ENCODE measurements at regions not wholly inside any gene's neighbourhood (a gene's known extent, or its start where the extent isn't known, plus 50 kb on each side); places are given as distances from the start of the nearest gene placed in this dataset.

DNA sequence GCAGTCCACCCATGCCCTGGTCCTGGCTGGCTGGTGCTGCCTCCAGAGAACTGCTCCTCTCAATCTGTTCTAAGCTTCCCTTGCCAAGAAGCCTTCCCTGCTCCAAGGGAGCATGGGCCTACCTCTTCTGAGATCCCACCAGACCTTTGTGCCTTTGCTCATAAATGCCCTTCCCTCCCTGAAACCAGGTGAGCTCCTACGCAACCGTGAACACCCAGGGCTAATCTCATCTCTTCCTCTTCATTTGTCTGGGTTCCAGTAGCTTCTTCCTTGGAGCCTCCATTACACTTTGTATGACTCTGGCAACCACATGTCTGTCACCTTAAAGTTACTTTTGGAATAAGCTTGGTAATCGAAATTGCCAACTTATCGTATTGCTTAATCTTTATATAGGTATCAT lies 270.6 kb downstream of the PBX3 start:
- DNase-seq (ENCODE audit: low spot score): no peak

DNA sequence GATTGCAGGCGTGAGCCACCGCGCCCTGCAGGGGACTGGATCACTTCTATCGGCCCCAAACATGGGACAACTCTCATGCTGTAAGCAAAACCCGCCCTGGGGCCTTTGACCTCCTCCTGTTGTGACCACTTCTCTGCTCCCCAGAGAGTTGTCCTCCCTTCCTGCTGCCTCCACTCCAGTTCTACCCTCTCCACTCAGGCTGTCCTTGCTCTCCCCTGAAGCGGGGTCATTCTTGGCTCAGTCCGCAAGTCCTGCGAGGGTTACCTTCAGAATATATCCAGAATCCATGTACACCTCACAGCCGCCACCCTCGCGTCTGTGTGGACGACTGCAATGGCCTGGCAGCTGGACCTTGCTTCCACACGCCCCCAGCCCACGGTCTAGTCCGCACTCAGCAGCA lies 273.7 kb downstream of the PBX3 start:
- no peak for DNase-seq (ENCODE audit: low spot score)

DNA sequence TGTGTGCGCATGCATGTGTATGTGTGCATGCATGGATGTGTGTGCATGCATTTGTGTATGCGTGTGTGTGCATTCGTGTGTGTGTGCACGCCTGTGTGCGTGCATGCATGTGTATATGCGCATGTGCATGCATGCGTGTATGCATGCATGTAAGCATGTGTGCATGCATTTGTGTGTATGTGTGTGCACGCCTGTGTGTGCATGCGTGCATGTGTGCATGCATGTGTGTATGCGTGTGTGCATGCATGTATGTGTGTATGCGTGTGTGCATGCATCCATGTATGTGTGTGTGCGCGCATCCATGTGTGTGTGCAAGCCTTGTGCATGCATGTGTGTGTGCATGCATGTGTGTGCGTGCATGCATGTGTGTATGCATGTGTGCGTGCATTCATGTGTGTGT lies 276.8 kb downstream of the PBX3 start:
- DNase-seq (ENCODE audit: low spot score): no peak

DNA sequence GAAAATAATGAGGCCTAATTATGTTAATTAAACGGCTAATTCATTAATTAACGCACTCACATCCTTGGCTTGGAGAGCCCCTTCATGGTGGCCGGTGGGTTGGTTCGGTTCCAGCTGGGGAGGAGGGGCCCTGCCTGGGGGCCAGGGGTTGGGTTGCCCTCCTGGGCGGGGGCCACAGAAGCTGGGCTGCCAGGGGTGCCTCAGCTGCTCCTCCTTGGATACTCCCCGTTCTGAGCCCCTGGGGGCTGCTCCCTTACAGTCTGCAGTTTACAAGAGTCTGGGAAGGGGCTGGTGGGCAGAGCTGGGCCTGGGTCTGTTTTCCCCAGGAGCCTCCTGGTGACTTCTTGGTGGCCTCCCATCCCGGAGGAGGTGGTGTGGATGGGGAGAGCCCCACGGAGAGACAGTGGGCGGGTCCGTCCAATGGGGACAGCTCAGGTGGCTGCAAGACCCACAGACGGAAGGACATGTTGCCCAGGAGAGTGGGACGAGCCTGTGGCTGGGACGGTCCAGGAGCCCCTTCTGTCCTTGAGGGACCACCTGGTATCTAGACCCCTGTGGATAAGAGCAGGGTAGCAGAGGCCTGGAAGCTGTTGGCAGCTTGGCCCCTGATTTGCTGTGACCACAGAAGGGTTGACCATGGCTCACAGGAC lies 277.5 kb downstream of the PBX3 start:
- DNase-seq (ENCODE audit: low spot score): no peak

DNA sequence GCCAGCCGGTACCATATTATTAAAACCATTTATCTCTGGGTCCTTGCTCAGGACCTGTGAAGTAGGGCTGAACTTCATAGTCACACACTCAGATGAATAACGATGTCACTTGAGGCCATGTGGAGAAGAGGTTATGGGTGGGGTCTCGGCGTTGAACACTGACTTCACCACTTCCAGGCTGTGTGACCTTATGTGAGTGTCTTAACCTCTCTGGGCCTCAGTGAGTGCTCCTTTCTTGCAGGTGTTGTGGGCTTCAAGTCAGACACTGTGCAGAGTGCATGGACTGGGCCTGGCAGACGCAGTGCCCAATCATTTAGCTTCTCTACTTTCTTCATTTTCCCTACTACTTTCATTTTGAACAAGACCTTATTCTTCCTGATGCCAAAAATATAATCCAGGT lies 278.8 kb downstream of the PBX3 start:
- DNase-seq (ENCODE audit: low spot score): no peak

DNA sequence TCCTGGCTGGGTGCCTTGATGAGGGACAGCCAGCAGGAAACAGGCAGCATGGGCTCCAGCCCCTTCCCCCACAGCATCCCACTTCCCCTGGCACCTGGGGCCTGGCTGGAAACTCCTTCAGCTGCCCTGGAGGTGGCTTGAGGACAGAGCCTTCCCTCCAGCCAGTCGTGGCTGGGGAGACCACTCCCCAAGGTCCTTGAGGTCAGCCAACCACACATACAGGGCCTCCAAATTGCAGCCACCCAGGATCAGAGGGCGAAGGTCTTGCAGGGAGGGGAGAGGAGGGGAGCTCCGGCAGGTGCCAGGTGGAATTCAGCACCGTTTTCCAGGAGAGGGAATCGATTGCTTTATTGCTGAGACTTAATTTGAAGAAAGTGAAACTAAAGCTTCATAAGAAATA lies 280.4 kb downstream of the PBX3 start:
- DNase-seq (ENCODE audit: low spot score): no peak

DNA sequence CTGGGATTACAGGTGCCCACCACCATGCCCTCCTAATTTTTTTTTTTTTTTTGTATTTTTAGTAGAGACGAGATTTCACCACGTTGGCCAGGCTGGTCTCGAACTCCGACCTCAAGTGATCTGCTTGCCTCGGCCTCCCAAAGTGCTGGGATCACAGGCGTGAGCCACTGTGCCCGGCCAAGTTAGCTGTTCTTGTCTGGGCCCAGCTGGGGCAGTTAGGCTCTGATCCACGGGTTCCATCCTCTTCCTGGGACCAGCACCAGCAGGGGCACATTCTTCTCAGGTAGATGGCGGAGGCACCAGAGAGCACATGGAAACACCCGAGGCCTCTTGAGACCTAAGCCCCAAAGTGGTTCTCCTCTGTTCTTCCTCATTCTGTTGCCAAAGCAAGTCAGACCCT lies 281.6 kb downstream of the PBX3 start:
- DNase-seq (ENCODE audit: low spot score): no peak

DNA sequence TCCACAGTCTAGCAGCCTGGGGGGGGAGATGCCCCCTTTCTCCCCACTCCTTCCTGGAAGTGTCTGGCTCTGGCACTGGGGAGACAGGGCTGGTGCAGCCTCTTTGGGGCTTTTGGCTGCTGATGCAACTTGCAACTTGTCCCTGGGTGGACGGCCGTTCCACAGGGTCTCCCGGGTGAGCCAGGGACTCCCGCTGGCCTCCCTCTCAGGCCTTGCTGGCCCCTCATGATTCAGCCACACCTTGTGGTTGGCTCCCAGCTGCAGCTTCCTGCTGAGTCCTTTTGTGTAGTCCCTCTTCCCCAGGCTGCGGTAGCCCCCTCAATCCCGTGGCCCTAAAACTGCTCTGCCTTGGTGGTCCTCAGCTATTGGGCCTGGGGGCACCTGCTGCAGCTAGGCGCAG lies 283.5 kb downstream of the PBX3 start:
- DNase-seq (ENCODE audit: low spot score): no peak

DNA sequence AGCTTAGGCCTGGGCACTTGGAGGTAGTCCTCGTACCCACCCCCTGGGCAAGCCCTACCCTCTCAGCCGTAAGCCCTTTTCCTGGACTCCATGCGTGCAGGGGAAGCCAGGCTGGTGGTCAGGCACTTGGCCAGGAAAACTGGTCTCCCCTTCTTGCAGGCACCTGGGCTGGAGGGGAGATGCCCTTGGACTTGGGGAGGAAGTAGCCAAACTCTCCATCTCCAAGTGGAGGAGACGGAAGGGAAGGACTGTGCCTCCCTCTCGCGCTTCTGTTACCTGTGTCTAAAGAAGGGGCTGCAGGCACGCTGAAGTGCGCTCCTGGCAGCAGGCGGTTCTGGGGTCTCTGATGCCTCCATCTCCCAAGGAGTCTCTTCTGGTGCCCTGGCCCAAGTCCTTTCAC lies 283.9 kb downstream of the PBX3 start:
- DNase-seq (ENCODE audit: low spot score): no peak

DNA sequence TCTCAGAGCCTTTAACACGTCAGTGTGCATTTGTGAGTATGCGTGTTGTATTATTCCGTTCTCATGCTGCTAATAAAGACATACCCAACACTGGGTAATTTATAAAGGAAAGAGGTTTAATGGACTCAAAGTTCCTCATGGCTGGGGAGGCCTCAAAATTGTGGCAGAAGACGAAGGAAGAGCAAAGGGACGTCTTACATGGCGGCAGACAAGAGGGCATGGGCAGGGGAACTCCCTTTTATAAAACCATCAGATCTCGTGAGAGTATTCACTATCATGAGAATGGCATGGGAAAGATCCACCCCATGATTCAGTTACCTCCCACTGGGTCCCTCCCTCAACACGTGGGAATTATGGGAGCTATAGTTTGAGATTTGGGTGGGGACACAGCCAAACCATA lies 285.0 kb downstream of the PBX3 start:
- DNase-seq (ENCODE audit: low spot score): no peak

DNA sequence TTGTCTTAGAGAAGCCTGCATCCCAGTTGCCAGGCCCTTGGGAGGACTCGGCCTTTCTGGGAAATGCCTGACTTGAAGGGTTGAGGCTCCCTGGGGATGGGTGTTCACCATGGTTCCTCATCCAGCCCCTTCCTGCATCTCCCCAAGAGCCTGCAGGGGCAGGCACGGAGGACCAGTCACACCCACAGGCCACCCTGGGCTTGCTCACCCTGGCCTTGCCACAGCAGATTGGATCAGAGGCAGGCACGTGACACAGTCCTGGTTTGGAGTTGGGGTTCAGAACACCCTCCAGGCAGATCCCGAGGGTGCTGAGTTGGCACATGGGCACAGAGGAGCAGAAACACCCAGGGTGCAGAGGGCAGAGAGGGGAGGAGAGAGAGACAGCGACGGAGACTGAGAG lies 286.1 kb downstream of the PBX3 start:
- no peak for DNase-seq (ENCODE audit: low spot score)

DNA sequence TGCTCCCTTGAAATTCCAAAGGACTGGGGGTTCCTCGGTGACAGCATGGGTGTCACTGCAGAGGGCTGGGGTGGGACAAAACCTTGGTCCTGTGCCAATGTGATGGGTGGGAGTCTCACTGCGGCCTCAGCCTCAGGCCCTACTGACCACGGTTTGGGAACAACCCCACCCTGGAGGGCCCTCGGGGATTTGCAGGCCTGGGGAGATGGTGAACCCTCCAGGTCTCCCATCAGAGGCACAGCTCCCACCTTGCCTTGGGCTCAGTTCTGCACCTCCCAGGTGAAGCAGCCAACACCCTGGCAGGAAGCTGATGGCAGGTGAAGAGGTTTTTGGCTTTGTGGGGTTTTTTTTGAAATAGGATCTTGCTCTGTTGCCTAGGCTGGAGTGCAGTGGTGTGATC lies 286.8 kb downstream of the PBX3 start:
- DNase-seq (ENCODE audit: low spot score): no peak

DNA sequence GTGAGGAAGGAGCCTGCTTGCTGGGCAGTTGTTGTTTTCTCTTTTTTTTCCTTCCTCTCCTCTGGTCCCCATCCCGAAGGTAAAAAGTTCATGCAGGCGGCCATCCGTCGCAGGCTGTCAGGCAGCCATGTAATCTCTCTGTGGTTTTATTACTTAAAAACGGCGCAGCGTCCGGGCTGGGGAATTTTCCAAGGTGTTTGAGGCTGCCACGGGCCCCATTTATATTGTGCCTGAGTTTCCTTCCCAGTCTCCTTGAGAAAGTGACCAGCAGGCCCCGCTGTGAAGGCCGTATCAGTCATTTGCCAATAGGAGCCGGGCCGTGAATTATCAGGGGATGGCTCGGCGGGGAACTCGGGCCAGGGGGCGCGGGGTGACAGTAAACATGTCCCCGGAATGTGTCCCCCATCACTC lies 289.7 kb downstream of the PBX3 start:
- no peak for DNase-seq (ENCODE audit: low spot score)

DNA sequence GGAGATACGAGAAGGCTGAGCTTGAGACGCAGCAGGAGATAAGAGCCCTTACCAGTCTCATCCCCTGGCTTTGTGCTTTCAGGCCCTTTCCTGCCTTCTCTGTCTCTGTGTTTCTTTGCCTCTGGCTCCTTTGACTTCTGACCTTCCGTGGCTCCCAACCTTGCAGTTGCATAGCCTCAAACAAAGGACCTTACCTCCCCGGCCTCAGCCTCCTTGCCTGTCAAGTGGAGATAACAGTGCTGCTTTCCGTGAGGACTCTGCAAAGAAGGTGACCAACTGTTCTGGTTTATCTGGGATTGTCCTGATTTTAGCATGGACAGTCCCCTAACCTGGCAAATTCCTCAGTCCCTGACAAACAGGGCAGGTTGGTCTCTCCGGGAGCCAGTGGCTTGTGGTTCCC lies 287.8 kb upstream of the MVB12B start:
- no peak for DNase-seq (ENCODE audit: low spot score)

DNA sequence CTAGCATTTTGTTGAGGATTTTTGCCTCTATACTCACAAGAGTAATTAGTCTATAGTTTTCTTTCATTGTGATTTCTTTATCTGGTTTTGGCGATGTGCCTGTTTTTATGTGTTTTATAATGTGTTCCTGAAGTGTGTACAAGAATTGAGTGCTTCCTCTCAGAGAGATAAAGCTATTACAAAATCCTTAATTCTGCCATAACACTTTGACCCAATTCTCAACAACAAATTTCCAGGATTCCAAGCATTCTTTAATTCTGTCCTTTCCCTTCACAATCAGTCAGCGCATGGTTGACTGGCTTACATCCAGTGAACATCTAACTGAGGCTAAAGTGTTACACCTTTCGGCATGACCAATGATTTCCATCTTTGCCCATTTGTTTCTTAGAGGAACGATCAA lies 282.9 kb upstream of the MVB12B start:
- no peak for DNase-seq (ENCODE audit: low spot score)

DNA sequence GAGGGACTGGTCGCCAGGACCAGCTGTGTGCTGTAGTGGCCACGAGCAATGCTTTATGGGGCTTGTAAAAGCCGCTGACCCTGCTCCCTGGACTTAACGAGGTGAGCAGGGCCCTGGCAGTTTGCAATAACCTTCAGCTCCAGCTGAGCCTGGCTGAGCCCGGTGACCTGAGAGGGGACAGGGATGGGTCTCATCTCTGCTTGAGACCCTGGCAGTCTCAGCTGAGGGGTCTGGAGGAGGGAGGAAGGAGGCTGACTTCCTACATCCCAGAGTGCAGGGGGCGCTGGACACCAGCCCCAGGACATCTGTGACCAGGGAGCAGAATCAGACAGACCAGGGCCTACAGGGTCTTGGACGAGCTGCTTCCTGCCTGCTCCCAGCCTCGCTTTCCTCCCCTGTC lies 277.5 kb upstream of the MVB12B start:
- no peak for DNase-seq (ENCODE audit: low spot score)

DNA sequence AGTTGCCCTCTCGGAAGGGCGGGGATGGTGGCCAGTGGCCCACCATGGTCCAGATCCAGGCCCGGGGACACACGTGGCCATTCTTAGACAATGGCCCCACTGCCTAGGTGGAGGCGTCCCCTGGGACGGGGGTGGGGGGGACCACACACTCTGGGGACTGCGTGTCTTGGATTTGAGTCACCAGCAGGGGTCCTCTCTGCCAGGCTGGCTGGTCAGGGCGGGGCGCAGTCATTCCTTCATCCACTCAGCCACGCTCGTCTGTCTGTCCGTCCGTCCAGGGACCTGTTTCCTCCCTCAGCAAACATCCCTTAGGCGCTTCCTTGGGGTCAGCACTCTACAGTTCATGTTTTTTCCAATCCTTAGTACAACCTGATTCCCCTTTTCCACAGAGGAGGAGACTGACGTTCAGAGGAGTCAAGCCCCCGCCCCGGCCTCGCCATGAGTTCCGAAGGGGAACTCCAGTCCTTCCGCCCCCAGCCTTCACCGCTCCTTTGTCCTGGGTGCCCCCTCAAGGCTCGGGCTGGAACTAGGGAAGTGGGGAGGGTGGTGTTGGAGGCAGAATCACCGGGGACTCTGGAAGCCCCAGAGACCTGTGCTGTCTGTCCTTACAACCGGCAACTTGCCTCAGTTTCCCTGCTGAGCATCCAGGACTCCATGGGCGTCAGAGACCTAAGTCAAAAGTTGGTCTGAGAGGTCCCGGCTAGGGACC lies 276.6 kb upstream of the MVB12B start:
- no peak for DNase-seq (ENCODE audit: low spot score)

DNA sequence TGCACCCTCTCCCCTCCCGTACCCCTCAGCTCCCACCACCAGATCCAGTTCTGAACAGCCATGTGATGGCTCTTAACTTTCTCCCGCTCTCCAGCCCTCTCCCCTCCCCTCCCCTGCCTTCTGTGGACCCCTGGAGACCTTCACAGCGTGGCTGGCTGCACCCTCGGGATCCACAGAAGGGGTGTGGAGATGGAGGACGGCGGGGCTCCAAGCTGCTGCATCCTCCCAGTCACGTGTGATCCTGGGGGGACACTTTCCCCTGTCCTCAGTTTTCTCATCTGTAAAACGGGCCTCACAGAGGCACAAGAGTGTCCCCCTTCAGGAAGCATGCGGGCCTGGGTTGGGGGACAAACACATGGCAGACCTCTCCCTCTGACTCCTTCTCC lies 276.0 kb upstream of the MVB12B start:
- DNase-seq (ENCODE audit: low spot score): no peak

DNA sequence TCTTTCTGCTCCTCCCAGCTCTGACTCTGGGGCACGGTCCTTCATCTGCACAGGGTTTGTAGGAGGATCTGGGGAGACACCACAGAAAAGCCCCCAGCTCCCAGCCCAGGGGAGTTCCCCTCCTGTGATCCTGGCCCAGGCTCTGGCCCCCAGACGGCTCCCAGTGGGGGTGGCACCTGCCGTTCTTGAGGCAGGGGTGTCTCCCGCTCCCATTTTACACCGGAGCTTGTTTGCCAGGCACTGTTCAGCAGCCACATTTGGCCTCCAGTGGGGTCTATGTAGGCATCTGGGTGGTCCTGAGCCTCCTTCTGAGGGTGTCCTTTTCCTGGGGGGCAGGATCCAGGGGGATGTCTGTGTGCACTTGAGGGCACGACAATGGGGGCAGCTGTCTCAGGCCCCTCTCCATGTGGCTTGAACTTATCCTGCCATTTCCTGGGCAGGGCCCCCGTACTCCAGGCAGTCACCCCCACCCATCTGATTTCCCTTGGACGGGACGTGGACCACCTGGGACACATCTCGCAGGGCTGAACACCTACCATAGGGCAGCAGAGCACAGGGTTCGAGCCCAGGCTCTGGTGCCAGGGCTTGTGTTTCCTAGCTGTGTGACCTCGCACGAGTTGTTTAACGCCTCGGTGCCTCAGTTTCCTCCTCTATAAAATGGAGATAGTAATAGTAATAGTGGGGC lies 275.0 kb upstream of the MVB12B start:
- no peak for DNase-seq (ENCODE audit: low spot score)

DNA sequence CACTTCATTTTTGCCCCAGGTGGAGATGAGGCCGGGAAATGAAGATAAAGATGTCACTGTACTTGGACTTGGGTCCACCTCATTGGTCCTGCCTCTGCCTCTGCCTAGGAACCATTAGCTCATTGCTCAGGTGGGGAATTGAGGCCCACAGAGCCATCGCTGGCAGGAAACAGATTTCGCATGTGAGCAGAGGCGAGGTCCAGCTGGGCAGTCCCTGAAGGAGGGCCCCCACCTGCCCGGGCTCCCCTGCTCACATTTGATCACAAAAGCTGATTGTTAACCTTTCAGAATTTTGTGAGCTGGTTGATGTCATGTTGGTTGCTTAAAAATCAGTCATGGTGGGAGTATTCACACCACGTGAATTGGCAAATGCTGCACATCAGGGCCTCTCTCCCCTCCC lies 273.8 kb upstream of the MVB12B start:
- no peak for DNase-seq (ENCODE audit: low spot score)

DNA sequence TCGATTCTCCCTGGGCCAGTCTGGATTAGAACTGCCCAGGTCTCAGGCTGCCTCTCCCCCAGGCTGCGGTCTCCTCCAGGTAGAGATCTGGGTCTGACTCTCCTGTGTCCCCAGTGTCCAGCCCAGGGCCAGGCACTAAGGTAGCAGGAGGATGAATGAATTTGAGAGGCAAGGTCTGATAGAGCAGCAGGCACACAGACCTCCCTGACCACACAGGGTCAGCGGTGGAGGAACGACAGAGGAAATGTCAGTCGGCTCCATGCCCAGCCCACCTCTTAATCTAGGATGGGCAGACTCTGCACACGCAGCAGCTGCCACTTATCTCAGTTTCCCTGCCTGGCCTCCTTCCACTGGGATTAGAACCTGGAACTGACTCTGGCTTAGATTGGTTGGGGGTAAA lies 272.7 kb upstream of the MVB12B start:
- no peak for DNase-seq (ENCODE audit: low spot score)

DNA sequence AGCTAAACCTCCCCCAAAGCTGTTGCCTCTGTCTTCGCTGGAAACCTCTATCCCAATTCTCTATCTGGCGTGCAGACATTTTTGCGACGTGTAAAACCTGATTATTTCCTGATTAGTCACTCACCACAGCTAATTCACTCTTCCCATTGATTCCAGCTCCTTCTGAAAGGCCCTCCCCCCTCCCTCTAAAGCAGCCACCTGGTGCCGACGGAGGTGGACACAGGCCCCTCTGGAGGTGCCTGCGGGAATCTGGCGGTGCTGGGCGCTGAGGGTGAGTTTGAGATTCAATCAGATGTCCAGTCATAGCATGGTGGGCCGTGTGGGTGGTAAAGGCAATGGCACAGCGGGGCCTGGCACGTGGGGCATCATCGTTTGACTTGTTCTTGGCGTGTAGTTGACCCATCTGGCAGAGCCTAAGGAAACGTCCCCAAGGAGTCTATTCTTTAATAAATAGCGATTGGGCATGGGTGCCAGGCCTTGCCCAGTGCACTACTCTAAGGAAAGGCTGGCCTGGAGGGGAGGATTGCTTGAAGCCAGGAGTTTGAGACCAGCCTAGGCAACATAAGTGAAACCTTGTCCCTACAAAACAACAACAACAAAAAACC lies 271.1 kb upstream of the MVB12B start:
- no peak for DNase-seq (ENCODE audit: low spot score)

DNA sequence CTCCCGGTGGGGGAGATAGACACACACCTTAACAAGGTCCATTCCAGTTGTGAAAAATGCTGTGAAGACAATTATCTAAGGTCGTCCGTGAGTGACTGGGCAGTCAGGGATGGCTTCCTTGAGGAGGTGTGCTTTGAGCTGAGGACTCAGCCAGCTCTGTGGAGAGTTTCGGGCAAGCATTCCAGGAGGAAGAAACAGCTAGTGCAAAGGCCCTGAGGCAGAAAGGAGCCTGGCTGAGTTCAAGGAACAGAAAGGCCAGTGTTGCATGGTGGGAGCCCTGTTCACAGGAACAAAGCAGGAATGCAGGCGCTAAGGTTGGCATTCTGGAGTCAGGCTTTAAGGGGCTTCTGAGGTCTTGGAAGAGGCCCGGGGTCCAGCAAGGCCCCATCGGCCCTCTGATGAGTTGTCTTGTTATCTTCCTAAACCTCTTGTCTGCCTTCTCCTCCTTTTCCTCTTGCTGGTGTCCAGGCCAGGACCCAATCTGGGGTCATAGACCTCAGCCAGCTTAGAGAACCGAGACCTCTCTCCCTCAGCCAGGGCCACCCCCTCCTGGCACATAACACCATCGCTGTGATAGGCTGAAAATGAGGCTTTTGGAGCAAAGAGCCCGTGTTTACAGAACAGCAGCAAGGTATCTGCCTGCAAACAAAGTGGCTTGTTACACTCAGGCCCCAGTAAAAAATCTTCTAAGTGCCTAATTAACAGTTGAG lies 270.2 kb upstream of the MVB12B start:
- DNase-seq (ENCODE audit: low spot score): no peak
